HCT116 (cell line): ENCODE measurements at regions not wholly inside any gene's neighbourhood (a gene's known extent, or its start where the extent isn't known, plus 50 kb on each side); places are given as distances from the start of the nearest gene placed in this dataset.

Experiments used
- POLR2A ChIP-seq: IDR thresholded peaks from 2 replicates; pipeline ENCODE4 v1.7.0; 2011; ENCODE audit warnings: borderline replicate concordance; ENCODE audit not compliant: insufficient read depth, insufficient read length; ENCODE audit errors: extremely low read depth
- POLR2AphosphoS5 ChIP-seq: IDR thresholded peaks from 2 replicates; pipeline ENCODE4 v1.6.1; 2011; ENCODE audit warnings: mild to moderate bottlenecking, low read depth, low read length, moderate library complexity
- RAD21 ChIP-seq: IDR thresholded peaks from 2 replicates; pipeline ENCODE4 v1.6.1; 2012; ENCODE audit warnings: low read depth, mild to moderate bottlenecking
- YY1 ChIP-seq: IDR thresholded peaks from 2 replicates; pipeline ENCODE4 v1.6.1; 2011; ENCODE audit warnings: low read length, low read depth, moderate library complexity, mild to moderate bottlenecking; ENCODE audit not compliant: insufficient replicate concordance; ENCODE audit errors: extremely low read depth
- TF ChIP-seq, protein P1 (sequence below), 3 experiments: fragments of 200-600 bp in 1 of 3; sonication (generic) in 1 of 3; IDR thresholded peaks in 2 of 3; conservative IDR thresholded peaks in 1 of 3; 2 replicates each; pipeline ENCODE4 v1.5.1; 2012 to 2017; ENCODE audit warnings: low read depth in 2 of 3, low read length in 2 of 3, antibody characterized with exemption in 1 of 3, borderline replicate concordance in 1 of 3, control low read depth in 1 of 3, mild to moderate bottlenecking in 1 of 3, mixed read lengths in 1 of 3, mixed run types in 1 of 3, moderate library complexity in 1 of 3; ENCODE audit not compliant: insufficient read depth in 1 of 3
- TF ChIP-seq, protein P2 (sequence below): IDR thresholded peaks from 2 replicates; pipeline ENCODE4 v1.6.1; 2012; ENCODE audit warnings: low read depth

DNA sequence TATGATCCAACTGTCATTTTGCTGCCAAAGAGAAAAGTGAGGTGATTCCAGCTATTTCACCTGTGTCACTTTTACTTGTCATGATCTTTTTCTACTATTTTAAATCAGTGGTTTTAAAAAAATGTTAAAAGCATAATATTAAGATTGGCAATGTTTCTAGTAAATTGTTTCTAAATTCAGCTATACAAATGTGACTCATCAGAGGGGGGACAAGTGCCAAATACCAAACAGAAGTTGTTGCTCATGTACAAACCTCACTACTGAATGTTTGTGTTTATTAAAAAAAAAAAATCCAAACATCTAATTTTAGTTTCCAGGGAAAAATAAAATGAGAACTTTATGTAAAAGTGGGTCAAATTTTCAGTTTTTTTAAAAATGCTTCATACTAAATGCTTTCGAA is 346.2 kb upstream of the SNX7 start:
- TF ChIP-seq, protein P1, sequence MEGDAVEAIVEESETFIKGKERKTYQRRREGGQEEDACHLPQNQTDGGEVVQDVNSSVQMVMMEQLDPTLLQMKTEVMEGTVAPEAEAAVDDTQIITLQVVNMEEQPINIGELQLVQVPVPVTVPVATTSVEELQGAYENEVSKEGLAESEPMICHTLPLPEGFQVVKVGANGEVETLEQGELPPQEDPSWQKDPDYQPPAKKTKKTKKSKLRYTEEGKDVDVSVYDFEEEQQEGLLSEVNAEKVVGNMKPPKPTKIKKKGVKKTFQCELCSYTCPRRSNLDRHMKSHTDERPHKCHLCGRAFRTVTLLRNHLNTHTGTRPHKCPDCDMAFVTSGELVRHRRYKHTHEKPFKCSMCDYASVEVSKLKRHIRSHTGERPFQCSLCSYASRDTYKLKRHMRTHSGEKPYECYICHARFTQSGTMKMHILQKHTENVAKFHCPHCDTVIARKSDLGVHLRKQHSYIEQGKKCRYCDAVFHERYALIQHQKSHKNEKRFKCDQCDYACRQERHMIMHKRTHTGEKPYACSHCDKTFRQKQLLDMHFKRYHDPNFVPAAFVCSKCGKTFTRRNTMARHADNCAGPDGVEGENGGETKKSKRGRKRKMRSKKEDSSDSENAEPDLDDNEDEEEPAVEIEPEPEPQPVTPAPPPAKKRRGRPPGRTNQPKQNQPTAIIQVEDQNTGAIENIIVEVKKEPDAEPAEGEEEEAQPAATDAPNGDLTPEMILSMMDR (IDR thresholded peaks at IDR 0.05 in 2 of 3, conservative IDR thresholded peaks at IDR 0.05 in 1 of 3; ENCODE audit: borderline replicate concordance in 1 of 3, insufficient read depth in 1 of 3, low read depth in 2 of 3, low read length in 2 of 3), result no peak
- no peak for TF ChIP-seq YY1
- no peak for TF ChIP-seq POLR2A
- TF ChIP-seq POLR2AphosphoS5, result no peak
- TF ChIP-seq, protein P2, sequence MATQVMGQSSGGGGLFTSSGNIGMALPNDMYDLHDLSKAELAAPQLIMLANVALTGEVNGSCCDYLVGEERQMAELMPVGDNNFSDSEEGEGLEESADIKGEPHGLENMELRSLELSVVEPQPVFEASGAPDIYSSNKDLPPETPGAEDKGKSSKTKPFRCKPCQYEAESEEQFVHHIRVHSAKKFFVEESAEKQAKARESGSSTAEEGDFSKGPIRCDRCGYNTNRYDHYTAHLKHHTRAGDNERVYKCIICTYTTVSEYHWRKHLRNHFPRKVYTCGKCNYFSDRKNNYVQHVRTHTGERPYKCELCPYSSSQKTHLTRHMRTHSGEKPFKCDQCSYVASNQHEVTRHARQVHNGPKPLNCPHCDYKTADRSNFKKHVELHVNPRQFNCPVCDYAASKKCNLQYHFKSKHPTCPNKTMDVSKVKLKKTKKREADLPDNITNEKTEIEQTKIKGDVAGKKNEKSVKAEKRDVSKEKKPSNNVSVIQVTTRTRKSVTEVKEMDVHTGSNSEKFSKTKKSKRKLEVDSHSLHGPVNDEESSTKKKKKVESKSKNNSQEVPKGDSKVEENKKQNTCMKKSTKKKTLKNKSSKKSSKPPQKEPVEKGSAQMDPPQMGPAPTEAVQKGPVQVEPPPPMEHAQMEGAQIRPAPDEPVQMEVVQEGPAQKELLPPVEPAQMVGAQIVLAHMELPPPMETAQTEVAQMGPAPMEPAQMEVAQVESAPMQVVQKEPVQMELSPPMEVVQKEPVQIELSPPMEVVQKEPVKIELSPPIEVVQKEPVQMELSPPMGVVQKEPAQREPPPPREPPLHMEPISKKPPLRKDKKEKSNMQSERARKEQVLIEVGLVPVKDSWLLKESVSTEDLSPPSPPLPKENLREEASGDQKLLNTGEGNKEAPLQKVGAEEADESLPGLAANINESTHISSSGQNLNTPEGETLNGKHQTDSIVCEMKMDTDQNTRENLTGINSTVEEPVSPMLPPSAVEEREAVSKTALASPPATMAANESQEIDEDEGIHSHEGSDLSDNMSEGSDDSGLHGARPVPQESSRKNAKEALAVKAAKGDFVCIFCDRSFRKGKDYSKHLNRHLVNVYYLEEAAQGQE, result no peak
- TF ChIP-seq RAD21, result no peak
